ENCODE measurements at regions not wholly inside any gene's neighbourhood (a gene's known extent, or its start where the extent isn't known, plus 50 kb on each side); places are given as distances from the start of the nearest gene placed in this dataset.

DNA sequence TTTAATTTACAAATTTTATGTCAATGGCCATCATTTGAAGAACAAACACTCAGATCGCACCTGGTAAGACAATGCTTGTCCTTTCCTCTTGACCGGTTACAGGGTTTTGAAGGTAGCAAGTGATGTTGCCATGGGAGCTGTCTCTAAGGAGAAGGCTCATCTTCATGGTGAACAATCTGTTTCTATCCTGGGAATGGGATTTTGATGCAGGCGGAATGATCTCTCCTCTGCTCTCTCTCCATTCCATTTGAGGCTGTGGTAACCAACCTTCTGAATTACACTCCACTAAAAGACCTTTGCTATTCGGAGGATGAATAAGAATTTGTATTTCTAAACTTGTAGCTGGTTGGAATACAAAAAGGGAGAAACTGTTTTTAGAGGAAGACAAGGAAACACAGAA, 57.9 kb upstream of the SLC5A9 start:
- Histone ChIP-seq H3K9me1 (ENCODE audit: control insufficient read depth, insufficient read depth, low read length) (no peaks in the 10 kb centered on the region), H3K4me3 (no peak overlapping the region), H3K9ac (ENCODE audit: insufficient read depth in 1 of 2, low read depth in 2 of 2, low read length in 2 of 2) (no peak overlapping the region), H3K9me3 (replicated peaks; ENCODE audit: control insufficient read depth, insufficient read depth, low read depth, low read length) (no peaks in the 10 kb centered on the region), H4K20me1 (replicated peaks; ENCODE audit: control insufficient read depth, insufficient read depth, low read length) (no peaks in the 10 kb centered on the region), H3K4me1 (replicated peaks in 1 of 2; ENCODE audit: control insufficient read depth in 2 of 2, insufficient read depth in 2 of 2, low read length in 2 of 2) (no peaks in the 10 kb centered on the region), H3K27me3 (ENCODE audit: control insufficient read depth in 2 of 2, insufficient read depth in 2 of 2, low read length in 2 of 2) (no peaks in the 10 kb centered on the region), H3K79me2 (ENCODE audit: control insufficient read depth, insufficient read depth, low read length) (no peaks in the 10 kb centered on the region), H2AFZ (ENCODE audit: low read depth, low read length) (no peak overlapping the region), H3K27ac (ENCODE audit: extremely low read depth, low read depth, low read length) (no peak overlapping the region), H3K4me2 (ENCODE audit: insufficient read depth, low read length) (no peak overlapping the region), H3K36me3 (ENCODE audit: control insufficient read depth, insufficient read depth, low read length) (no peaks in the 10 kb centered on the region)
- 0 out of 2 replicates have a peak, but pooled peaks have one; percentile 18 for TF ChIP-seq RFX1 (IDR thresholded peaks at IDR 0.05)
- TF ChIP-seq, protein P1, sequence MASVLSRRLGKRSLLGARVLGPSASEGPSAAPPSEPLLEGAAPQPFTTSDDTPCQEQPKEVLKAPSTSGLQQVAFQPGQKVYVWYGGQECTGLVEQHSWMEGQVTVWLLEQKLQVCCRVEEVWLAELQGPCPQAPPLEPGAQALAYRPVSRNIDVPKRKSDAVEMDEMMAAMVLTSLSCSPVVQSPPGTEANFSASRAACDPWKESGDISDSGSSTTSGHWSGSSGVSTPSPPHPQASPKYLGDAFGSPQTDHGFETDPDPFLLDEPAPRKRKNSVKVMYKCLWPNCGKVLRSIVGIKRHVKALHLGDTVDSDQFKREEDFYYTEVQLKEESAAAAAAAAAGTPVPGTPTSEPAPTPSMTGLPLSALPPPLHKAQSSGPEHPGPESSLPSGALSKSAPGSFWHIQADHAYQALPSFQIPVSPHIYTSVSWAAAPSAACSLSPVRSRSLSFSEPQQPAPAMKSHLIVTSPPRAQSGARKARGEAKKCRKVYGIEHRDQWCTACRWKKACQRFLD (CRISPR knock-in tag; IDR thresholded peaks at IDR 0.05) = no peak
- WGBS (ENCODE audit: insufficient coverage, low coverage, missing lambda C conversion rate) = 0% methylated on average over 4 of the region's 4 CpGs
- intact Hi-C loops (cut with micrococcal nuclease) (no loop called here), in situ Hi-C loops (cut with MboI) (no loop called here)
- ChIA-PET CTCF (ENCODE audit: low intra/inter-chr PET ratio) (no interaction called here), POLR2A (no interaction called here)
- DNase-seq (ENCODE audit: extremely low read depth in 1 of 4, low spot score in 3 of 4) (no peak), ATAC-seq (no peak), FAIRE-seq (no peak)
- no TSS peak for BruUV-seq (replicated peaks)

DNA sequence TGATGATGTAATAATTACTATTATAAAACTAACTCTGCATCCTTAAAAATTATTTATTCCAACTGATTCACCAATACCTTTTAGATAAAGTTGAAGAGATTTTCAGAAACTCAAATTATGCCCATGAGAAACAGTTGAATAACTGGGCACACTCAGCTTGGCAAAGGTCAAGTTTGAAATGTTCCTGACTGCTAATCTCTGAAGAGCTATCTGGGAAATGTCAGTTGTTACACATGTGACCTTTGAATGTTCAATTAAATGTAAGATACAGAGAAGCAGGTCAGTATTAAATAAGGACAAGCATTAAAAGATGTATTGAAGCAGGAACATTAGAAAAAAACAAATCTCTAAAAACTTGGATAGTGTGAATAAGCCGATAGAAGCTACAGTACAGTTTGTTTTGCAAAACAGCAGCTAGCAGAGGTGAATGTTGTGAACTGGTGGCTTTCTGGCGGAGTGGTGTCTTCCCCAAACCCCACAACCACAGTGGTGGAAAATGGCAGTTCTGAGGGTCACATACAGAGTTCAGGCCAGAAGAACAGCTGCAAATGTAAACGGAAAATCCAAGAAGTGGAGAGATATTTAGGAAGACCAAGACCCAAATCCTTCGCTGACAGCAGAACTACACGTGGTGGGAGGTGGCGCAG, 61.9 kb upstream of the SLC5A9 start:
- Histone ChIP-seq H3K4me3 (no peak overlapping the region), H4K20me1 (replicated peaks; ENCODE audit: control insufficient read depth, insufficient read depth, low read length) (no peaks in the 10 kb centered on the region), H3K9ac (ENCODE audit: insufficient read depth in 1 of 2, low read depth in 2 of 2, low read length in 2 of 2) (no peak overlapping the region), H3K9me3 (replicated peaks; ENCODE audit: control insufficient read depth, insufficient read depth, low read depth, low read length) (no peaks in the 10 kb centered on the region), H2AFZ (ENCODE audit: low read depth, low read length) (no peak overlapping the region), H3K4me1 (replicated peaks in 1 of 2; ENCODE audit: control insufficient read depth in 2 of 2, insufficient read depth in 2 of 2, low read length in 2 of 2) (no peaks in the 10 kb centered on the region), H3K4me2 (ENCODE audit: insufficient read depth, low read length) (no peak overlapping the region), H3K79me2 (ENCODE audit: control insufficient read depth, insufficient read depth, low read length) (no peaks in the 10 kb centered on the region), H3K9me1 (ENCODE audit: control insufficient read depth, insufficient read depth, low read length) (no peaks in the 10 kb centered on the region), H3K36me3 (ENCODE audit: control insufficient read depth, insufficient read depth, low read length) (no peaks in the 10 kb centered on the region), H3K27ac (ENCODE audit: extremely low read depth, low read depth, low read length) (no peak overlapping the region), H3K27me3 (ENCODE audit: control insufficient read depth in 2 of 2, insufficient read depth in 2 of 2, low read length in 2 of 2) (no peaks in the 10 kb centered on the region)
- TF ChIP-seq CEBPB (tag; IDR thresholded peaks at IDR 0.05) = 0 out of 2 replicates have a peak, but pooled peaks have one; percentile 3
- TF ChIP-seq ZNF707 (CRISPR knock-in tag; conservative IDR thresholded peaks at IDR 0.05) = no peak
- in situ Hi-C loops (cut with MboI) (no loop called here), intact Hi-C loops (cut with micrococcal nuclease) (no loop called here)
- DNase-seq (ENCODE audit: extremely low read depth in 1 of 4, low spot score in 3 of 4) (no peak), ATAC-seq (no peak), FAIRE-seq (no peak)
- WGBS (ENCODE audit: insufficient coverage, low coverage, missing lambda C conversion rate) = 1% methylated on average over 6 of the region's 6 CpGs
- BruUV-seq (replicated peaks) = no TSS peak
- CTCF ChIA-PET (ENCODE audit: low intra/inter-chr PET ratio) = no interaction called here
- POLR2A ChIA-PET = no interaction called here

Measured in K562 (cell line).